ENCODE measurements at regions not wholly inside any gene's neighbourhood (a gene's known extent, or its start where the extent isn't known, plus 50 kb on each side); places are given as distances from the start of the nearest gene placed in this dataset.

DNA sequence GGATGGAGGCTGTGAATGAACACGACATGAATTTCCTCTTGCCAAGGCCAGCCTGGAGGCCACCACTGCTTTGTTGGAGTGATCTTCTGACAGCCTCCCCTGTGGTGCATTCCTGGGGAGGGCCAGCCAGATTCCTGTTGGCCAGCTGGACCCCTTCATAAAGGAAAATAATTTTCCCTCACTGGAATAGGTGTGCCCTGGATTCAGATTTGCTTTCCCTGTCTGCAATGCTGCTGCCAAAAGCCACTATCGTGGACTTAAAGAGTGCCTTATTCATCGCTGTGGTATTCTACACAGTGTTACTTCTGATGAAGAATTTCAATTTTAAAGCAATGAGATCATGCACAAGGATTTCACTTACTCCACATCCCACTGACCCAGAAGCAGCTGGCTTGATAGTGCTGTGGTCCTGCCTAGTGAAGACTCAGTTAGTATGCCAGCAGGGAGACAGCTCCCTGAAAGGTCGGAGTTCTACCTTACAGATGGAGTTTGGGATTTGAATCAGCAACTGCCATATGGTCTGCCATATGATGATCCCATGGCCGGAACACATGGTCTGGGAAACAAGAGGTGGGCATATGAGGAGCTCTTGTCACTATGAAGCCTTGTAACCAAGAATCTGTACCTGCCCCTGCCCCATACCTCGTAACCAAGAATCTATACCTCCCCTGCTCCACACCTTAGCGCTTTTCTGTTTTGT is 145.2 kb downstream of the KLF13 start:
- peak; percentile 100 for FAIRE-seq
- H3K9me3 ChIP-seq (ENCODE audit: insufficient read depth, low read depth, low read length) = no peaks in the 10 kb centered on the region

DNA sequence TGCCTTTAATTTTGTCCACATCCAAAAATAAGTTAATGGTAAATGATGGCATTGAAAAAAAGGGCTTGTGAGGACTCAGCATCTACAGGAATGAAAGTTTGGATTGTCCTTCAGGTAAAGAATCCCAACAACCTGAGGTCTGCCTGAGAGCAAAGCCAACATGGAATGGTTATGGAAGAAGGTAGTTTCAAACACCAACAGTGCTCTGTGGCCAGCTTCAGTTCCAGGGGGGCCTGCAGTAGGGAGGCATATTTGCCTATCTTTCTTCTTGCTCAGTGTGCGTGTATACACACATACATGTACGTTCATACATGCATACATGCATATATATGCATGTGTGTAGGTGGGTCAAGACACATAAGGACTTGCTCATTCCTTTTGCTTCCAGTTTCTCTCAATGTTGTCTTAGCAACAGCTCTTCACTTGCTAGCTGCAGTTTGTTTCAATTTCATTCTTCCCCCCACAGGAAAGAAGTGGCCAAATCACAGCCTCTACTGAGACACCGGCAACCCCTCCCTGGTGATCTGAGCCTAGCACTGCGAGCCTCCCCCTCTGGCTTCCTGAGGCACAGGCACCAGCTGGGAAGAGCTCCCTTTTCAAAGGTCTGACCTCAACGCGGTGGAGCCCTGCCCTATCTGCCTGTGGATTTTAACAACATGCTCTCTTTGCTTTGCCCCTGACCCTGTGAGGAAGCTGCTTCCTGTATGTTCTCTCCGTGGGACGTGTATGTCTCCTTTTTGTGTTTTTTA is 146.2 kb downstream of the KLF13 start:
- peak; percentile 32 for DNase-seq (ENCODE audit: low read depth)
- Mint-ChIP-seq H3K9me3 (ENCODE audit: unreplicated experiment) (no peaks in the 10 kb centered on the region), H3K4me3 (ENCODE audit: unreplicated experiment) (no peak overlapping the region), H3K36me3 (ENCODE audit: low read depth, unreplicated experiment) (no peaks in the 10 kb centered on the region), H3K27me3 (ENCODE audit: low read depth, unreplicated experiment) (peaks cover 5% of the 10 kb centered on the region), H3K27ac (ENCODE audit: unreplicated experiment) (peak overlapping the region; percentile 95), H3K4me1 (ENCODE audit: low read depth, unreplicated experiment) (peaks cover 27% of the 10 kb centered on the region)
- peak overlapping the region; percentile 4 for H3K9ac ChIP-seq (ENCODE audit: low read length)
- H2AFZ ChIP-seq (ENCODE audit: low read depth, low read length) = peak overlapping the region; percentile 54
- no peak overlapping the region for H3K27ac ChIP-seq (ENCODE audit: low read depth, low read length)
- no peaks in the 10 kb centered on the region for H3K36me3 ChIP-seq (ENCODE audit: insufficient read depth, low read length)
- no peak for TF ChIP-seq EZH2 (IDR thresholded peaks at IDR 0.05; ENCODE audit: insufficient read depth, low read length)
- TF ChIP-seq, protein P1, sequence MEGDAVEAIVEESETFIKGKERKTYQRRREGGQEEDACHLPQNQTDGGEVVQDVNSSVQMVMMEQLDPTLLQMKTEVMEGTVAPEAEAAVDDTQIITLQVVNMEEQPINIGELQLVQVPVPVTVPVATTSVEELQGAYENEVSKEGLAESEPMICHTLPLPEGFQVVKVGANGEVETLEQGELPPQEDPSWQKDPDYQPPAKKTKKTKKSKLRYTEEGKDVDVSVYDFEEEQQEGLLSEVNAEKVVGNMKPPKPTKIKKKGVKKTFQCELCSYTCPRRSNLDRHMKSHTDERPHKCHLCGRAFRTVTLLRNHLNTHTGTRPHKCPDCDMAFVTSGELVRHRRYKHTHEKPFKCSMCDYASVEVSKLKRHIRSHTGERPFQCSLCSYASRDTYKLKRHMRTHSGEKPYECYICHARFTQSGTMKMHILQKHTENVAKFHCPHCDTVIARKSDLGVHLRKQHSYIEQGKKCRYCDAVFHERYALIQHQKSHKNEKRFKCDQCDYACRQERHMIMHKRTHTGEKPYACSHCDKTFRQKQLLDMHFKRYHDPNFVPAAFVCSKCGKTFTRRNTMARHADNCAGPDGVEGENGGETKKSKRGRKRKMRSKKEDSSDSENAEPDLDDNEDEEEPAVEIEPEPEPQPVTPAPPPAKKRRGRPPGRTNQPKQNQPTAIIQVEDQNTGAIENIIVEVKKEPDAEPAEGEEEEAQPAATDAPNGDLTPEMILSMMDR (IDR thresholded peaks at IDR 0.05; ENCODE audit: insufficient read depth, low read depth, low read length) = no peak
- H4K20me1 ChIP-seq (ENCODE audit: insufficient read depth, low read length) = no peaks in the 10 kb centered on the region
- H3K4me3 ChIP-seq (ENCODE audit: insufficient read depth, low read depth, low read length) = no peak overlapping the region
- FAIRE-seq = no peak
- peak overlapping the region; percentile 62 for H3K4me2 ChIP-seq (ENCODE audit: low read length)
- no peaks in the 10 kb centered on the region for H3K79me2 ChIP-seq (ENCODE audit: insufficient read depth, low read length)
- H3K4me1 ChIP-seq (ENCODE audit: insufficient read depth, low read length) = peaks cover 25% of the 10 kb centered on the region
- no peaks in the 10 kb centered on the region for H3K27me3 ChIP-seq (ENCODE audit: insufficient read depth, low read length)
- no peaks in the 10 kb centered on the region for H3K9me3 ChIP-seq (ENCODE audit: insufficient read depth, low read depth, low read length)

More for the DNA sequence above, 145.2 kb downstream of the KLF13 start:
- Mint-ChIP-seq H3K27me3 (ENCODE audit: low read depth, unreplicated experiment) (peaks cover 6% of the 10 kb centered on the region), H3K27ac (ENCODE audit: unreplicated experiment) (peak overlapping the region; percentile 95), H3K4me3 (ENCODE audit: unreplicated experiment) (no peak overlapping the region), H3K9me3 (ENCODE audit: unreplicated experiment) (no peaks in the 10 kb centered on the region), H3K36me3 (ENCODE audit: low read depth, unreplicated experiment) (no peaks in the 10 kb centered on the region), H3K4me1 (ENCODE audit: low read depth, unreplicated experiment) (peaks cover 27% of the 10 kb centered on the region)
- Histone ChIP-seq H3K27me3 (ENCODE audit: insufficient read depth, low read length) (peaks cover 3% of the 10 kb centered on the region), H3K9ac (ENCODE audit: low read length) (peak overlapping the region; percentile 22), H3K27ac (ENCODE audit: low read depth, low read length) (peak overlapping the region; percentile 71), H3K4me2 (ENCODE audit: low read length) (peak overlapping the region; percentile 62), H4K20me1 (ENCODE audit: insufficient read depth, low read length) (no peaks in the 10 kb centered on the region), H3K4me1 (ENCODE audit: insufficient read depth, low read length) (peaks cover 25% of the 10 kb centered on the region), H3K79me2 (ENCODE audit: insufficient read depth, low read length) (no peaks in the 10 kb centered on the region), H3K36me3 (ENCODE audit: insufficient read depth, low read length) (no peaks in the 10 kb centered on the region), H3K4me3 (ENCODE audit: insufficient read depth, low read depth, low read length) (no peak overlapping the region), H2AFZ (ENCODE audit: low read depth, low read length) (no peak overlapping the region)
- TF ChIP-seq, protein P1 (IDR thresholded peaks at IDR 0.05; ENCODE audit: insufficient read depth, low read depth, low read length) = no peak
- no peak for TF ChIP-seq EZH2 (IDR thresholded peaks at IDR 0.05; ENCODE audit: insufficient read depth, low read length)
- peak; percentile 97 for DNase-seq (ENCODE audit: low read depth)
